Parathyroid adenoma (tissue), 2 donors: ENCODE measurements at regions not wholly inside any gene's neighbourhood (a gene's known extent, or its start where the extent isn't known, plus 50 kb on each side); places are given as distances from the start of the nearest gene placed in this dataset.

Experiments
- H2AFZ ChIP-seq: fragments of 300-600 bp; sonication (generic); one replicate; pipeline ENCODE4 v1.7.0; 2017; ENCODE audit warnings: antibody characterized with exemption, mild to moderate bottlenecking
- H3K27ac ChIP-seq: fragments of 300-600 bp; sonication (generic); one replicate; pipeline ENCODE4 v1.7.0; 2017
- H3K27me3 ChIP-seq: fragments of 300-600 bp; sonication (generic); one replicate; pipeline ENCODE4 v1.7.0; 2017; ENCODE audit warnings: low read length; ENCODE audit not compliant: control insufficient read depth, insufficient read depth
- H3K36me3 ChIP-seq: fragments of 300-600 bp; sonication (generic); one replicate; pipeline ENCODE4 v1.7.0; 2017; ENCODE audit warnings: low read length; ENCODE audit not compliant: control insufficient read depth, insufficient read depth
- H3K4me1 ChIP-seq: fragments of 300-600 bp; sonication (generic); one replicate; pipeline ENCODE4 v1.7.0; 2017; ENCODE audit warnings: control low read depth
- H3K4me2 ChIP-seq: fragments of 300-600 bp; sonication (generic); one replicate; pipeline ENCODE4 v1.7.0; 2017; ENCODE audit warnings: low read length
- H3K4me3 ChIP-seq: fragments of 300-600 bp; sonication (generic); one replicate; pipeline ENCODE4 v1.7.0; 2017; ENCODE audit warnings: low read depth, low read length
- H3K79me2 ChIP-seq: fragments of 300-600 bp; sonication (generic); one replicate; pipeline ENCODE4 v1.7.0; 2017; ENCODE audit warnings: control low read depth
- H3K9ac ChIP-seq: fragments of 300-600 bp; sonication (generic); one replicate; pipeline ENCODE4 v1.7.0; 2017; ENCODE audit warnings: mild to moderate bottlenecking
- H3K9me3 ChIP-seq: fragments of 300-600 bp; sonication (generic); one replicate; pipeline ENCODE4 v1.7.0; 2017; ENCODE audit warnings: low read length; ENCODE audit not compliant: control insufficient read depth
- CTCF ChIP-seq: fragments of 300-600 bp; sonication (generic); IDR thresholded peaks from one replicate; pipeline ENCODE4 v1.7.0; 2017; ENCODE audit warnings: antibody characterized with exemption, mild to moderate bottlenecking
- donor health status: primary hyperparathyroidism.

- no peak overlapping the region for H2AFZ ChIP-seq
- TF ChIP-seq CTCF = no peak
Observed at GRCh38 chr6:147895272-147895671, 386.8 kb downstream of the SAMD5 start.

GRCh38 chr6:147900247-147900830 is 391.8 kb downstream of the SAMD5 start:
- H3K4me3 ChIP-seq = no peak overlapping the region
- peak overlapping the region; percentile 34 for H2AFZ ChIP-seq
- H3K9ac ChIP-seq = no peak overlapping the region
- H3K27ac ChIP-seq = no peak overlapping the region
- no peaks in the 10 kb centered on the region for H3K27me3 ChIP-seq
- H3K36me3 ChIP-seq = no peaks in the 10 kb centered on the region
- no peaks in the 10 kb centered on the region for H3K9me3 ChIP-seq
- no peaks in the 10 kb centered on the region for H3K79me2 ChIP-seq
- H3K4me1 ChIP-seq = no peaks in the 10 kb centered on the region
- TF ChIP-seq CTCF = no peak
- peak overlapping the region; percentile 24 for H3K4me2 ChIP-seq

More at GRCh38 chr6:147895272-147895671, 386.8 kb downstream of the SAMD5 start:
- no peak overlapping the region for H3K4me3 ChIP-seq
- no peak overlapping the region for H3K9ac ChIP-seq
- no peaks in the 10 kb centered on the region for H3K27me3 ChIP-seq
- H3K79me2 ChIP-seq = no peaks in the 10 kb centered on the region
- H3K36me3 ChIP-seq = no peaks in the 10 kb centered on the region
- no peak overlapping the region for H3K4me2 ChIP-seq
- H3K27ac ChIP-seq = no peak overlapping the region
- H3K9me3 ChIP-seq = no peaks in the 10 kb centered on the region
- no peaks in the 10 kb centered on the region for H3K4me1 ChIP-seq

GRCh38 chr6:147903321-147903720 is 394.8 kb downstream of the SAMD5 start:
- no peak overlapping the region for H3K4me2 ChIP-seq
- H2AFZ ChIP-seq = no peak overlapping the region
- TF ChIP-seq CTCF = no peak
- no peaks in the 10 kb centered on the region for H3K4me1 ChIP-seq
- no peak overlapping the region for H3K9ac ChIP-seq
- H3K79me2 ChIP-seq = no peaks in the 10 kb centered on the region
- no peaks in the 10 kb centered on the region for H3K27me3 ChIP-seq
- no peak overlapping the region for H3K27ac ChIP-seq
- no peaks in the 10 kb centered on the region for H3K36me3 ChIP-seq
- H3K4me3 ChIP-seq = no peak overlapping the region
- H3K9me3 ChIP-seq = no peaks in the 10 kb centered on the region

GRCh38 chr6:147903931-147904330 is 395.4 kb downstream of the SAMD5 start:
- no peak overlapping the region for H2AFZ ChIP-seq
- TF ChIP-seq CTCF = no peak
- no peaks in the 10 kb centered on the region for H3K27me3 ChIP-seq
- no peak overlapping the region for H3K9ac ChIP-seq
- no peaks in the 10 kb centered on the region for H3K4me1 ChIP-seq
- H3K9me3 ChIP-seq = no peaks in the 10 kb centered on the region
- no peaks in the 10 kb centered on the region for H3K36me3 ChIP-seq
- no peak overlapping the region for H3K4me2 ChIP-seq
- no peak overlapping the region for H3K4me3 ChIP-seq
- H3K79me2 ChIP-seq = no peaks in the 10 kb centered on the region
- no peak overlapping the region for H3K27ac ChIP-seq

GRCh38 chr6:147904416-147904815 is 395.9 kb downstream of the SAMD5 start:
- Histone ChIP-seq H3K36me3 (no peaks in the 10 kb centered on the region), H3K4me2 (no peak overlapping the region), H3K79me2 (no peaks in the 10 kb centered on the region), H3K27ac (no peak overlapping the region), H3K9me3 (no peaks in the 10 kb centered on the region), H2AFZ (no peak overlapping the region), H3K4me1 (no peaks in the 10 kb centered on the region), H3K27me3 (no peaks in the 10 kb centered on the region), H3K9ac (no peak overlapping the region), H3K4me3 (no peak overlapping the region)
- no peak for TF ChIP-seq CTCF
